HG03039 (cell line): ENCODE measurements at regions not wholly inside any gene's neighbourhood (a gene's known extent, or its start where the extent isn't known, plus 50 kb on each side); places are given as distances from the start of the nearest gene placed in this dataset.

ENCODE experiments used
- ATAC-seq: cut with Tn5 transposase; IDR thresholded peaks from one replicate; pipeline ENCODE4 v1.9.1; 2021; ENCODE audit warnings: mild to moderate bottlenecking, moderate library complexity; ENCODE audit not compliant: unreplicated experiment

- no peak for ATAC-seq
Measured at GRCh38 chr6:99080191-99080590, 132.4 kb upstream of the FBXL4 start.

DNA sequence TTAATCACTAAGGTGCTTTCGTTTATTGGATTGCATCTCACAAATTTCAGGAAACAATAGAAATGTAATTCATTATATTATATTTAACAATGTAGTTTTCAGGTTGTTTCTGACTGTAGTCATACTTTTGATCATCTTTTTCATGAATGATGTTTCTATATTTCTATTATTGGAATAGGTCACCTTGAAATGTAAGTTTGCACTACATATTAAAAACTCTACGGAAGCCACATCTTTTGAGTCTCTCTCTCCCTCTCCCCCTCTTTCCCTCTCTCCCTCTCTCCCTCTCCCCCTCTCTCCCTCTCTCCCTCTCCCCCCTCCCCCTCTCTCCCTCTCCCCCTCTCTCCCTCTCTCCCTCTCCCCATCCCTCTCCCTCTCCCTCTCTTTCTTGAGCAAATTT is 131.3 kb upstream of the FBXL4 start:
- no peak for ATAC-seq

- ATAC-seq = no peak
Measured at GRCh38 chr6:99073223-99073622, 125.5 kb upstream of the FBXL4 start.

DNA sequence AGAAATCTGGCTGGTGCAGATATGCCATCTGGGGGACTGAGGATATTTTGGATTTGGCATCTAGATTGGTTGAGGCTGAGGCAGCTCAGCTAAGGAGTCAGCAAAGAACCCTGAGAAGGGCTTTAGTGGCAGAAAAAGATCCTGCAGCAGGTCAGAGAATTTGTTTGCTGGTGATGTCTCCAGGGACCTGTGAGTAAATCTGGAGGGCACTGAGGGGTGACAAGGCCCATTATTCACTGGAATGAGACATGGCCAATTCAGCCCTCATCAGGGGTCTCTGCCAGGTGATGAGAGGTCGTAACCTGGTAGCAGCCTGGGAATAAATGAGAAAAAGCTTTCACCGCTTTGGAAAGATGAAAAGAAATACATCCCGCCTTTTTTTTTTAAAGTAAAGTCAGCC is 118.3 kb upstream of the FBXL4 start:
- ATAC-seq = no peak

GRCh38 chr6:99064834-99065233 is 117.1 kb upstream of the FBXL4 start:
- ATAC-seq = no peak

DNA sequence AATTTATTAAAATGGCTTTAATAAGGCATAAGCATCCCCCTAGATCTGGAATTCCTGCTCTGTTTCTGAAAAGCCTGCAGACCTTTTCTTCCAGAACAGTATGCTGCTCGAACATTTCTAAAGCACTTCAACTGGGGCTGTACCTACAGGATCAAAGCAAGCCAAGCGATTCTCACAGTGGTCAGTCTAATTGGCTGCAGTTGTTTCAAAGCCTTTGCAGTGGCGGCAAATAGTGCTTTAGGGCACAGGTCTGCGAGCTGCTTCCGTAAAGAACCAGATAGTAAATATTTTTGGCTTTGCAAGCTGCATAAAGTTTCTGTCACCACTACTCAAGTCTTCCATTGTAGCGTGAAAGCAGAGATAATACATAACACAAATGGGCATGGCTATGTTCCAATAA is 88.9 kb upstream of the FBXL4 start:
- ATAC-seq = no peak

DNA sequence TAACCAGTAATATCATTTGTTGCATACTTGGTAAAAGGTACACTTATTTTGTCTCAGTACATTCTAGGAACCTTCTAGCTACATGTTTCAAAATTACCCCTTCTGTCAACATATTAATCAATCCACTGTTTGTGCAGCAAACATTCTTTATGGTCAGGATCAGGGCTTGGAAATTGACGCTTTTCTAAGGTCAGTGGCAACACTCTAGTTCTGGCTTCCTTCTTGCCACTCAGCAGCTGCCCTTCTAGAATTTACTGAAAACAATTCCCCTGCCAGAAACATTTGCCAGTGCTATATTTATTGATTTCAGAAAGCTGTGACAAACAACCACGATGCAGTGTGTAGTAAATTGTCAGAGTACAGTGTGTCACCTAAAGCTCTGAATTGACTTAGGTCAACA is 84.7 kb upstream of the FBXL4 start:
- ATAC-seq = no peak

DNA sequence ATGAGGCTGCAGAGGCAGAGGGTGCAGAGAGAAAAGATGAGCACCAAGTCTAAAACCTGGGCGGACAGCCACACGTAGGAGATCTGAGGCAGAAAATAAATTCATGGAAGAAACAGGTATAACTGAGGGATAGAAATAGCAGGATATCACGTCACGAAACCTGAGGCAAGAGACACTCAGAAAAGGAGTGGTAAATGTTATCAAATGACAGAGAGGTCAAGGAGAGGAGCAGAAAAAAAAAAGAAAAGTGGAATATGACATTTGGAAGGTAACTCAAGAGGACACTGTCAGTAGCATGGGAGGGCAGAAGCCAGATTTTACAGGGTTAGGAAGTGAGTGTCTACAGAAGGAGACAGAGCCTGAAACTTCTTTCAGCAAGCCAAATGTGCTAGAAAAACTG is 84.2 kb upstream of the FBXL4 start:
- no peak for ATAC-seq

DNA sequence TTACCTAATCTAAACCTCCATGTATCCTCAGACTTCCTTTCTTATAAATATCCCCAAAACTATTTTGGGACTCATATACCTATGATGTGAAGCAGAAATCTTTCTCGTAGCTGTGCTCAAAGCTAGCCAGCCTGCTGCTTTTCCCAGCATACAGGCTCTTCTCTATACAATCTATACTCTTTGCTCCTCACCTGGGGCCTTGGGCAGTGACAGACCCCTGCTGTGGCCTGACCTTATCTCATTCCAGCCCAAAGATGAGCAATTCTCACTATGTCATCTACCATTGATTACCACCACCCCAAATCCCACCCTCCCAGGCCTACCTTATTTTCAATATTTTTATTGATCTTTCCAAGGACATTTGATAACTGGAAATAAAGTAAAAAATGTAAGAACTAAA is 83.2 kb upstream of the FBXL4 start:
- no peak for ATAC-seq

DNA sequence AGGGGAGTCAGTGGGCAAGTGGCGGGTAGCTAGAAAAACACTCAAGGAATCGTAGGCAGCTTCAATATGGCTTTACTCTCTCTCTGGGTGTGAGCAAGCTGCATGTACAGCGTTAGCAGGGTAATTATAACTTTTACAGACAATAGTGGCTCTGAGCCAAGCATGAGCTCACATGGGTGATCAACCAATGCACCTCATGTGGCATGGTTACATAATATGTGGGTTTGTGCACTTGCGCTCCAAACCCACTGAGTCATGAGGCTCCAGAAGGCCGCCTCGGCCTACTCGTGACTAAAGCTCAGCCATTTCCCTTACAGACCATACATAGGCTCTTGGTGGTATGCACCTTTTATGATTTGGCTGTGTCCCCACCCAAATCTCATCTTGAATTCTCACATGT is 78.4 kb upstream of the FBXL4 start:
- ATAC-seq = no peak

- ATAC-seq = no peak
Measured at GRCh38 chr6:99024089-99024488, 76.3 kb upstream of the FBXL4 start.

DNA sequence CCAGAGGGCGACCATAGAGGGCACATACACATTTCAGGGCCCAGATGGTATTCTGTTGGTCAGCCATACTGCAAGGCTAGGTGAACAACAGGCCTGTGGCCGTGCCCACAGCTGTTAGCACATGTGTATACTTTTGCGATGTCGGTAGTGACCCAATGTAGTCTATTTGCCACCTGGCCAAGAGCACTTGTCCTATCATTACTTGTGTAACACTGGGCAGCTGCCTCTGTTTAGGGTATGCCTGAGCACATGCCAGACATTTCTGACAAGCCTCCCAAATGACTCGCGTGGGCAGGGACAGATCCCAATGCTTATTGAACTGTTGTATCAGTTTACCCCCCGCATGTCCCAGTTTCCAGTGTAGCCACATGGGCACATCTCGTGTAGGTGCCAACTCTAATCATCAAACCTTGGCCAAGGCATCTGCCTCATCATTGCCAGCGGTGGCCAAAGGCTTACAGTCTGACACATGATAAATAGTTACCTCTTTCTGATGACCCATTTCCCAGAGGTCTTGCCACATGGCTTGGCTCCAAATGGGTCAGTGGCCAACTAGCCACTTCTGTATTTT is 74.4 kb upstream of the FBXL4 start:
- ATAC-seq = no peak

GRCh38 chr6:99019381-99019780 is 71.6 kb upstream of the FBXL4 start:
- ATAC-seq = no peak

GRCh38 chr6:99017150-99017549 is 69.4 kb upstream of the FBXL4 start:
- ATAC-seq = no peak

DNA sequence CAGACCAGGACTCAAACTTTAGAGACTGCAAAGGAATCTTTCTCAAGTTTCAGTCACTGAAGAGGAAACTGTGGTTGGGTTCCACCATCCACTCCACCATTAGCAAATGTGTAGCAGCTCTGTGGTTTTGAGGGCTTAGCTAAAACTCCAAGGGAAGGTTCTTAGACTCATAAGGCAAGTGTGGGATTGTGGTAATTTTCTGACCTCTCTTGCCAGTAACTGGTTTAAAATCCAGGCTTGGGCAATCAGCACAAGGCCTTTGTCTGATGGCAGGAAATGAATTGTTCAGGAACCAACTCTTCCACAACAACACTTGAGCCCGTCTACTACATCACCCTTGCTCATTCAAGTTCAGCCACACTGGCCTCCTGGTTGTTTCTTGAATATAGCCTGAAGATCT is 68.6 kb upstream of the FBXL4 start:
- ATAC-seq = no peak

DNA sequence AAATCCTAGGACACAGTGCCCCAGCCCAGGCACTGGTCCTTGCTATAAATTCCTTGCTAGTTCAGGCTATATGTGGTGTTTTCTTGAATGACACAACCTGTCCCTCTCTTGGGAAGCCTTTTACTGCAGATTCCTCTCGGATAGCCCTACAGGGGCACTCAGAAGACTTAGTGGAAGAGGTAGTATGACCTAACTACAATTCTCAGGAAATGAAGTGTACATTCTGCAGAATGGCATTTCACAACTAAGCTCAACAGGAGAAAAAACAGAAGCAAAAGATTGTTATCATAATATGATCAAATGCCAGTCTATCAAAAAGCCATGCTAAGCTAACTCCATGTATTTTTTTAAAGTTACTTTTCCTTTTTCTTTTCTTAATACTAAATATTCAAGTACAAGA is 66.3 kb upstream of the FBXL4 start:
- ATAC-seq = no peak

GRCh38 chr6:99013661-99014060 is 65.9 kb upstream of the FBXL4 start:
- no peak for ATAC-seq

DNA sequence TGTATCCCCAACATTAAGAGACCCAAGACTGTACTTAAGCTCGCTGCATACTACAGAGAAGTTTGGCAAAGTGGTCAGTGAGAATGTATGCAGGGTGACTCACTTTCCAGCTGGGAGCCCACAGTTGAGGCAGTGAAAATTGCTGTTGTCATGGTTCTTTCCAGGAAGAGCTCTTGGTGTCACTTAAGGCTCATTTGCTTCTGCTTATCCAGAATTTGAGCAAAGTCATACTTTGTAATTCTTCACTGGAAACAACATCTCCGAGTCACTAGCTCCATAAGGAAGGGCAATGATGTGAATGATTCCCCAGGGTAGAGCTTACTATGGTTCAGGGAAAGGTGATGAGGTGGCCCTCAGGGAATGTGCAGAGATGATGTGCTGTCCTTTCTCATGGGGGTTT is 65.4 kb upstream of the FBXL4 start:
- no peak for ATAC-seq

- ATAC-seq = no peak
Measured at GRCh38 chr6:99011151-99011550, 63.4 kb upstream of the FBXL4 start.

DNA sequence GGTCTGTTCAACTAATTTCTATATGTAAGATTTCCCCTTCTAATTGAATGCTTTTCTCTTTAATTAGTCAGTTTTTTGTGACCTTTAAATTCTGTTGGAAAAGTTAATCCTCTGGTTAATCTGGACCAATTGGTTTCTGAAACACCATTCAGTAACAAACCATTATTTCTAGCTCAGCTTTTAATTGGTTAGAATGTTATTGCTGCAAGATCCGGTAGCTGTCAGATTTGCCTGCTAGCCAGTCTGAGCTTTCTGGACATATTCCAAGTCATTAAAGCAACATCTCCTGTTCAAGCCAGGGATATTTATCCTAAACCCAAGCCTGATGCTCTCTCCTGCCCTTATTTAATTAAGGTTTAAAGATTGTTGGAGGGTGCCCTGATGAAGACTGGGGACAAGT is 55.1 kb upstream of the FBXL4 start:
- no peak for ATAC-seq

- ATAC-seq = no peak
Measured at GRCh38 chr6:98998103-98998502, 50.4 kb upstream of the FBXL4 start.
